ENCODE measurements at regions not wholly inside any gene's neighbourhood (a gene's known extent, or its start where the extent isn't known, plus 50 kb on each side); places are given as distances from the start of the nearest gene placed in this dataset.

DNA sequence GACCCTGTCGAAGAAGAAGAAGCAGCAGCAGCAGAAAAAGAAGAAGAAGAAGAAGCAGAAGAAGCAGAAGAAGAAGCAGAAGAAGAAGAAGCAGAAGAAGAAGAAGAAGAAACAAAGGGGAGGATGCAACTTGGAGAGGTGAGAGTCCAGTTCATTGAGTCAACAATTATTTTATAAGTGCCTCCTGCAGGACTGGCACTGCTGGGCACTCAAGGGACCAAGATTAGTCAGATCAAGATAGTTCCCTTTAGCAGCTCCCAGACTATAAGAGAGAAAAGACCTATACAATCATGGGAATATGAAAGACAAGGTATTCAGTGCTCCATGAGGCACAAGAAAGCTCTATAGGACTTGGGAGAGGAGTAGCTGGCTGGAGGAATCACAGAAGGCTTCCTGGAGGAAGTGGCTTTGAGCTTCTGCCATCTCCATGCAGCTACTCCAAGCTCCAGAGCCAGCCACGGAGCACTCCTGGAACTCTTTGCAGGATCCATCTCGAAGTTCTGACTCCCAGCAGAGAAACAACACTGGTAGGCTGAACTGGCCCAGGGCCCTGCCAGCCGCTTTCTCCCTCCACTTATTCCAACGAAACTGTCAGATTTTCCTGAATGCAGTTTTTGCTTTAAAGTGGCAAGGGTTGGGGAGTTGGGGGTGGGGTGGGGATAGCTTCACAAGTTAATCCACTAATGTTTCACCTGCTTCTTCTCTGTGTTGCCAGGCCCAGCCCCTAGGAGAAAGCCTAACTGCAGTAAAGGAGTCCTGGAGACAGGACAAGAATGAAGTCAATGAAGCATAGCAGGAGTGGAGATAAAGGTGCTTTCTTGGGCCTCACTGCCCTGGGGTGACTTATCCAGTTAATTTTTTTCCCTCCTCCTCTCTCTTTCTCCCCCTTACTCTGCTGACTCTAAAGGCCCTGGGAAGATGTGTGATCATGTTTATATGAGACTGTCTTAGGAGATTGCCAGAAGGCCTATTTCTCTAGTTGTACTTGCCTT lies 140.1 kb upstream of the PARP11 start:
- Histone ChIP-seq H3K4me2 (replicated peaks; ENCODE audit: extremely low read depth, low read length, poor library complexity, severe bottlenecking) (no peak overlapping the region), H3K36me3 (replicated peaks in 1 of 2; ENCODE audit: control insufficient read depth in 1 of 2, insufficient read depth in 2 of 2, low read length in 2 of 2) (no peaks in the 10 kb centered on the region), H3K27me3 (ENCODE audit: control insufficient read depth in 2 of 2, insufficient read depth in 2 of 2, low read length in 2 of 2) (no peaks in the 10 kb centered on the region), H3K27ac (ENCODE audit: low read depth in 1 of 2, low read length in 2 of 2) (no peak overlapping the region), H3K9me3 (replicated peaks in 1 of 2; ENCODE audit: control insufficient read depth in 1 of 2, insufficient read depth in 1 of 2, low read length in 2 of 2) (peaks cover 0 to 5% of the 10 kb centered on the region in 2 donors), H4K20me1 (ENCODE audit: insufficient read depth, low read length) (no peaks in the 10 kb centered on the region), H3K79me2 (ENCODE audit: insufficient read depth, low read length) (no peaks in the 10 kb centered on the region), H3K9ac (ENCODE audit: insufficient read depth, low read length, poor library complexity, severe bottlenecking) (no peak overlapping the region), H2AFZ (ENCODE audit: insufficient read depth, low read depth, low read length, poor library complexity, severe bottlenecking) (no peak overlapping the region), H3K4me1 (ENCODE audit: control insufficient read depth in 1 of 2, insufficient read depth in 2 of 2, low read length in 2 of 2) (peaks cover 0 to 6% of the 10 kb centered on the region in 2 donors), H3K4me3 (replicated peaks in 1 of 3; ENCODE audit: low read depth in 2 of 3, low read length in 3 of 3) (no peak overlapping the region)
- Mint-ChIP-seq H3K9me3 (no peaks in the 10 kb centered on the region), H3K27ac (no peak overlapping the region), H3K4me1 (peaks cover 11% of the 10 kb centered on the region), H3K27me3 (ENCODE audit: low read depth in 3 of 3) (peaks cover 0 to 3% (median 1%) of the 10 kb centered on the region in 3 donors), H3K36me3 (no peaks in the 10 kb centered on the region), H3K4me3 (no peak overlapping the region)
- 89% methylated on average over 3 of the region's 5 CpGs for whole genome bisulfite sequencing (ENCODE audit: insufficient coverage)
- intact Hi-C loops (cut with micrococcal nuclease): no loop called here
- DNase-seq: no peak
- TF ChIP-seq, protein P1, sequence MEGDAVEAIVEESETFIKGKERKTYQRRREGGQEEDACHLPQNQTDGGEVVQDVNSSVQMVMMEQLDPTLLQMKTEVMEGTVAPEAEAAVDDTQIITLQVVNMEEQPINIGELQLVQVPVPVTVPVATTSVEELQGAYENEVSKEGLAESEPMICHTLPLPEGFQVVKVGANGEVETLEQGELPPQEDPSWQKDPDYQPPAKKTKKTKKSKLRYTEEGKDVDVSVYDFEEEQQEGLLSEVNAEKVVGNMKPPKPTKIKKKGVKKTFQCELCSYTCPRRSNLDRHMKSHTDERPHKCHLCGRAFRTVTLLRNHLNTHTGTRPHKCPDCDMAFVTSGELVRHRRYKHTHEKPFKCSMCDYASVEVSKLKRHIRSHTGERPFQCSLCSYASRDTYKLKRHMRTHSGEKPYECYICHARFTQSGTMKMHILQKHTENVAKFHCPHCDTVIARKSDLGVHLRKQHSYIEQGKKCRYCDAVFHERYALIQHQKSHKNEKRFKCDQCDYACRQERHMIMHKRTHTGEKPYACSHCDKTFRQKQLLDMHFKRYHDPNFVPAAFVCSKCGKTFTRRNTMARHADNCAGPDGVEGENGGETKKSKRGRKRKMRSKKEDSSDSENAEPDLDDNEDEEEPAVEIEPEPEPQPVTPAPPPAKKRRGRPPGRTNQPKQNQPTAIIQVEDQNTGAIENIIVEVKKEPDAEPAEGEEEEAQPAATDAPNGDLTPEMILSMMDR (IDR thresholded peaks at IDR 0.05): no peak

DNA sequence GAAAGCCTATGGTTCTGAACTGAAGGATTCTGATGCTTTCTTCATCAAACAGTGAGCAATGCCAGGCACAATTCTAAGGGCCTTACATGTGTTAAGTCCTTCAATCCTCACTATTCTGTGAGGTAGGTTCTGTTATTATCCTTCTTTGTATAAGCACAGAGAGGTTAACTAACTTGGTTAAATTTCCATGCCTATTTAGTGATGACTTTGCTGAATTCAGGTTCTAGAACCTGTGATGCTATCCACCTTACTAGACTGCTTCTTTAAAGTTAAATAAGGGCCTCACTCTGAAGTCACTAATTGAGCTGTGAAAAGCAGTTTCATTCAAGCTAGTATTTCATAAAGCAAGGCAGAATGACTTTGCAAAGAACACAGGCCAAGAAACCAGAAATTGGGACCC lies 138.9 kb upstream of the PARP11 start:
- Histone ChIP-seq H3K9ac (ENCODE audit: insufficient read depth, low read length, poor library complexity, severe bottlenecking) (no peak overlapping the region), H3K36me3 (replicated peaks in 1 of 2; ENCODE audit: control insufficient read depth in 1 of 2, insufficient read depth in 2 of 2, low read length in 2 of 2) (no peaks in the 10 kb centered on the region), H4K20me1 (ENCODE audit: insufficient read depth, low read length) (no peaks in the 10 kb centered on the region), H3K27ac (ENCODE audit: low read depth in 1 of 2, low read length in 2 of 2) (no peak overlapping the region), H2AFZ (ENCODE audit: insufficient read depth, low read depth, low read length, poor library complexity, severe bottlenecking) (no peak overlapping the region), H3K4me2 (replicated peaks; ENCODE audit: extremely low read depth, low read length, poor library complexity, severe bottlenecking) (no peak overlapping the region), H3K79me2 (ENCODE audit: insufficient read depth, low read length) (no peaks in the 10 kb centered on the region), H3K27me3 (ENCODE audit: control insufficient read depth in 2 of 2, insufficient read depth in 2 of 2, low read length in 2 of 2) (no peaks in the 10 kb centered on the region), H3K9me3 (replicated peaks in 1 of 2; ENCODE audit: control insufficient read depth in 1 of 2, insufficient read depth in 1 of 2, low read length in 2 of 2) (peaks cover 0 to 5% of the 10 kb centered on the region in 2 donors), H3K4me1 (ENCODE audit: control insufficient read depth in 1 of 2, insufficient read depth in 2 of 2, low read length in 2 of 2) (peaks cover 0 to 6% of the 10 kb centered on the region in 2 donors), H3K4me3 (replicated peaks in 1 of 3; ENCODE audit: low read depth in 2 of 3, low read length in 3 of 3) (no peak overlapping the region)
- no peak overlapping the region for H3K4me3 Mint-ChIP-seq
- no peaks in the 10 kb centered on the region for H3K36me3 Mint-ChIP-seq
- no peak for DNase-seq
- intact Hi-C loops (cut with micrococcal nuclease): no loop called here
- TF ChIP-seq, protein P1 (IDR thresholded peaks at IDR 0.05): no peak
- no peaks in the 10 kb centered on the region for H3K9me3 Mint-ChIP-seq
- peaks cover 0 to 3% (median 1%) of the 10 kb centered on the region in 3 donors for H3K27me3 Mint-ChIP-seq (ENCODE audit: low read depth in 3 of 3)
- peaks cover 9% of the 10 kb centered on the region for H3K4me1 Mint-ChIP-seq
- no peak overlapping the region for H3K27ac Mint-ChIP-seq
